A549 (cell line): ENCODE measurements at regions not wholly inside any gene's neighbourhood (a gene's known extent, or its start where the extent isn't known, plus 50 kb on each side); places are given as distances from the start of the nearest gene placed in this dataset.

Source experiments
- ATAC-seq, 2 experiments: fragments of 200-7000 bp in 1 of 2; fragments of >200 bp in 1 of 2; cut with Nextera tagmentation in 1 of 2; cut with Tn5 transposase in 1 of 2; 3 replicates each; pipeline versions ENCODE4 v1.8.0 to v1.9.1; 2018 to 2020; ENCODE audit warnings: mild to moderate bottlenecking in 1 of 2, moderate library complexity in 1 of 2
- CTCF ChIA-PET: fragments of 300-600 bp; sonication (Branson Sonifier 250); formaldehyde crosslinking; extraction: SDS; loops from one replicate; lab custom pipeline; 2021; ENCODE audit warnings: antibody characterized with exemption, inconsistent platforms; lab: Yijun Ruan, JAX
- POLR2A ChIA-PET: fragments of 350-600 bp; formaldehyde crosslinking; extraction: SDS; loops from one replicate; lab custom pipeline; 2021; ENCODE audit warnings: antibody characterized with exemption, inconsistent platforms; lab: Yijun Ruan, JAX
- DNase-seq, 2 experiments: peaks; one replicate each; pipeline versions ENCODE4 v3.0.0 to v3.0.0-alpha.2; 2011 to 2016; ENCODE audit warnings: low read depth in 1 of 2, low spot score in 1 of 2
- FAIRE-seq: peaks from 2 replicates; lab custom pipeline; 2011; peaks lifted over from hg19 to GRCh38; lab: Jason Lieb, UNC
- H3K27ac ChIP-seq, 2 experiments: fragments of >200 bp; sonication (Bioruptor Twin); formaldehyde crosslinking; 3 replicates each; pipeline ENCODE4 v1.5.1; 2016 to 2017
- H3K4me1 ChIP-seq: fragments of >200 bp; sonication (Bioruptor Twin); formaldehyde crosslinking; 3 replicates; pipeline ENCODE4 v1.6.1; 2016
- H3K4me2 ChIP-seq: fragments of >200 bp; sonication (Bioruptor Twin); formaldehyde crosslinking; 3 replicates; pipeline ENCODE4 v1.6.1; 2016
- H3K4me3 ChIP-seq: fragments of >200 bp; sonication (Bioruptor Twin); formaldehyde crosslinking; 3 replicates; pipeline ENCODE4 v1.5.1; 2016
- H3K9me3 ChIP-seq: fragments of >200 bp; sonication (Bioruptor Twin); formaldehyde crosslinking; 3 replicates; pipeline ENCODE4 v1.6.1; 2016
- BHLHE40 ChIP-seq: IDR thresholded peaks from 2 replicates; pipeline ENCODE4 v1.6.1; 2012; ENCODE audit warnings: low read depth, low read length, inconsistent platforms
- ELK1 ChIP-seq: fragments of 150-350 bp; IDR thresholded peaks from 2 replicates; pipeline ENCODE4 v1.6.1; 2014; ENCODE audit warnings: low read depth, mild to moderate bottlenecking, low read length
- EP300 ChIP-seq, 2 experiments: fragments of >200 bp; sonication (Bioruptor Twin); formaldehyde crosslinking; IDR thresholded peaks; 2 replicates in 1 of 2; 3 replicates in 1 of 2; pipeline ENCODE4 v1.6.1; 2016 to 2017
- ESRRA ChIP-seq: fragments of 150-350 bp; IDR thresholded peaks from 2 replicates; pipeline ENCODE4 v1.6.1; 2014; ENCODE audit warnings: mild to moderate bottlenecking, low read length, borderline replicate concordance
- FOSB ChIP-seq: fragments of 250-450 bp; sonication (Bioruptor Pico); IDR thresholded peaks from 2 replicates; pipeline ENCODE4 v1.5.0; 2020; ENCODE audit warnings: mild to moderate bottlenecking, moderate library complexity
- HEYL ChIP-seq: fragments of 250-450 bp; sonication (Bioruptor Pico); IDR thresholded peaks from 2 replicates; pipeline ENCODE4 v1.8.0; 2021; ENCODE audit warnings: mild to moderate bottlenecking, moderate library complexity
- HOXA7 ChIP-seq: fragments of 250-450 bp; sonication (Bioruptor Pico); IDR thresholded peaks from 2 replicates; pipeline ENCODE4 v1.5.0; 2020; ENCODE audit warnings: mild to moderate bottlenecking, moderate library complexity
- KDM5A ChIP-seq: fragments of 200-600 bp; sonication (generic); IDR thresholded peaks from 2 replicates; pipeline ENCODE4 v1.6.1; 2016; ENCODE audit warnings: antibody characterized with exemption, mild to moderate bottlenecking
- MAFK ChIP-seq: fragments of 450-650 bp; IDR thresholded peaks from 2 replicates; pipeline ENCODE4 v1.6.1; 2014; ENCODE audit not compliant: partially characterized antibody
- MAZ ChIP-seq: fragments of 150-350 bp; IDR thresholded peaks from 2 replicates; pipeline ENCODE4 v1.6.1; 2014; ENCODE audit warnings: antibody characterized with exemption, low read depth, low read length, borderline replicate concordance
- MYC ChIP-seq: IDR thresholded peaks from 2 replicates; pipeline ENCODE4 v1.6.1; 2012; ENCODE audit warnings: mild to moderate bottlenecking, inconsistent platforms, low read length, improper control_type of control experiment, borderline replicate concordance
- NR3C1 ChIP-seq: fragments of >200 bp; sonication (Bioruptor Twin); formaldehyde crosslinking; IDR thresholded peaks from 3 replicates; pipeline ENCODE4 v1.6.1; 2017
- PHF8 ChIP-seq: fragments of 200-600 bp; sonication (generic); IDR thresholded peaks from 2 replicates; pipeline ENCODE4 v1.6.1; 2016; ENCODE audit warnings: low read depth, mild to moderate bottlenecking, antibody characterized with exemption, moderate library complexity, borderline replicate concordance
- POLR2AphosphoS2 ChIP-seq: conservative IDR thresholded peaks from 2 replicates; pipeline ENCODE4 v1.6.1; 2012; ENCODE audit warnings: low read length, improper control_type of control experiment, inconsistent platforms
- RCOR1 ChIP-seq: fragments of 150-350 bp; IDR thresholded peaks from 2 replicates; pipeline ENCODE4 v1.6.1; 2014; ENCODE audit warnings: antibody characterized with exemption, low read length, low read depth
- RFX5 ChIP-seq: fragments of 450-650 bp; IDR thresholded peaks from 2 replicates; pipeline ENCODE4 v1.7.1; 2014; ENCODE audit warnings: antibody characterized with exemption, mild to moderate bottlenecking, moderate library complexity
- SMC3 ChIP-seq: fragments of >200 bp; sonication (Bioruptor Twin); formaldehyde crosslinking; IDR thresholded peaks from 3 replicates; pipeline ENCODE4 v1.6.1; 2018; ENCODE audit warnings: inconsistent platforms
- SREBF2 ChIP-seq: fragments of 450-650 bp; IDR thresholded peaks from 2 replicates; pipeline ENCODE4 v1.6.1; 2014; ENCODE audit warnings: mild to moderate bottlenecking, moderate library complexity
- TP53 ChIP-seq: fragments of 250-450 bp; sonication (Bioruptor Pico); IDR thresholded peaks from 2 replicates; pipeline ENCODE4 v1.5.0; 2021; ENCODE audit warnings: mild to moderate bottlenecking, moderate library complexity
- WGBS: methylation state at CpG from one replicate; pipeline ENCODE4 v1.1.6; 2017; ENCODE audit errors: missing lambda C conversion rate; 5-methylcytosine and 5-hydroxymethylcytosine counted together
- TF ChIP-seq, protein P1 (sequence below): fragments of >200 bp; sonication (Bioruptor Twin); formaldehyde crosslinking; IDR thresholded peaks from 3 replicates; pipeline ENCODE4 v1.6.1; 2016
- TF ChIP-seq, protein P2 (sequence below): fragments of 250-450 bp; sonication (Bioruptor Pico); IDR thresholded peaks from 2 replicates; pipeline ENCODE4 v1.5.0; 2021; ENCODE audit warnings: mild to moderate bottlenecking, moderate library complexity, borderline replicate concordance

- 0 out of 3 replicates have a peak, but pooled peaks cover 2% of the 10 kb centered on the region for H3K9me3 ChIP-seq
- ChIA-PET CTCF (no interaction called here), POLR2A (no interaction called here)
- no peaks in the 10 kb centered on the region for H3K4me1 ChIP-seq
- FAIRE-seq = no peak
- no peak for DNase-seq
- no peak overlapping the region for H3K27ac ChIP-seq
- WGBS = 4% methylated on average over 7 of the region's 10 CpGs
- TF ChIP-seq SREBF2 (no peak), TP53 (no peak), EP300 (IDR thresholded peaks at IDR 0.05) (no peak), RCOR1 (no peak)
- TF ChIP-seq, protein P1, sequence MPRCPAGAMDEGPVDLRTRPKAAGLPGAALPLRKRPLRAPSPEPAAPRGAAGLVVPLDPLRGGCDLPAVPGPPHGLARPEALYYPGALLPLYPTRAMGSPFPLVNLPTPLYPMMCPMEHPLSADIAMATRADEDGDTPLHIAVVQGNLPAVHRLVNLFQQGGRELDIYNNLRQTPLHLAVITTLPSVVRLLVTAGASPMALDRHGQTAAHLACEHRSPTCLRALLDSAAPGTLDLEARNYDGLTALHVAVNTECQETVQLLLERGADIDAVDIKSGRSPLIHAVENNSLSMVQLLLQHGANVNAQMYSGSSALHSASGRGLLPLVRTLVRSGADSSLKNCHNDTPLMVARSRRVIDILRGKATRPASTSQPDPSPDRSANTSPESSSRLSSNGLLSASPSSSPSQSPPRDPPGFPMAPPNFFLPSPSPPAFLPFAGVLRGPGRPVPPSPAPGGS = no peak
- no peak overlapping the region for H3K4me2 ChIP-seq
- H3K4me3 ChIP-seq = no peak overlapping the region
- ATAC-seq = no peak
Measured at GRCh38 chr16:35311475-35311874, 1852.1 kb downstream of the TP53TG3F start.

GRCh38 chr16:35314298-35314697 lies 1854.9 kb downstream of the TP53TG3F start:
- no peak overlapping the region for H3K4me2 ChIP-seq
- WGBS = 0% methylated on average over 3 of the region's 3 CpGs
- no peak overlapping the region for H3K27ac ChIP-seq
- ChIA-PET POLR2A (no interaction called here), CTCF (no interaction called here)
- H3K4me1 ChIP-seq = no peaks in the 10 kb centered on the region
- ATAC-seq (no peak), DNase-seq (no peak), FAIRE-seq (no peak)
- H3K9me3 ChIP-seq = peaks cover 2% of the 10 kb centered on the region; the same call in 1 of the 3 replicates
- no peak overlapping the region for H3K4me3 ChIP-seq
- no peak for TF ChIP-seq MAZ

- H3K9me3 ChIP-seq = peaks cover 2% of the 10 kb centered on the region; the same call in 1 of the 3 replicates
- DNase-seq = no peak
- H3K4me3 ChIP-seq = no peak overlapping the region
- ChIA-PET POLR2A (no interaction called here), CTCF (no interaction called here)
- H3K4me2 ChIP-seq = no peak overlapping the region
- TF ChIP-seq POLR2AphosphoS2 (no peak), HEYL (no peak)
- ATAC-seq = no peak
- no peaks in the 10 kb centered on the region for H3K4me1 ChIP-seq
- FAIRE-seq = no peak
- WGBS = 6% methylated on average over 2 of the region's 2 CpGs
- no peak overlapping the region for H3K27ac ChIP-seq
Measured at GRCh38 chr16:35319536-35320192, 1860.3 kb downstream of the TP53TG3F start.

- POLR2A ChIA-PET = no interaction called here
- 4% methylated on average over 3 of the region's 3 CpGs for WGBS
Measured at GRCh38 chr16:35325936-35326335, 1866.5 kb downstream of the TP53TG3F start.

DNA sequence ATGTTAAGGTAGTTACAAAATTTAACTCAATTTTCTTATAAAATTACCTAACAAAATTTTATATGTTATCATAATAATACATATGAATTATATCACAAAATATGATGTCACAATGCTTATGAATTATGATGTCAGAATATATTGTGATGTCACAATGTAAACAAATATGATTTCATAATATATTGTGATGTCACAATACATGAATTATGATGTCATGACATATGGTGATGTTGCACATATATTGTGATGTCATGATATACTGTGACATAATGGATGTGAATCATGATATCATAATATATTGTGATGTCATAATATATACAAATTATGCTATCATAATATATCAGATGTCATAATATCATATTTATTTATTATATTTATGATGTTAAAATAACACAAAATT lies 1879.9 kb downstream of the TP53TG3F start:
- FAIRE-seq (no peak), DNase-seq (no peak), ATAC-seq (no peak)
- Histone ChIP-seq H3K4me3 (no peak overlapping the region), H3K4me1 (no peaks in the 10 kb centered on the region), H3K27ac (no peak overlapping the region), H3K9me3 (peaks cover 2% of the 10 kb centered on the region; the same call in 1 of the 3 replicates), H3K4me2 (no peak overlapping the region)
- ChIA-PET POLR2A (no interaction called here), CTCF (no interaction called here)
- TF ChIP-seq SMC3 = no peak
- no peak for TF ChIP-seq NR3C1
- no peak for TF ChIP-seq KDM5A
- TF ChIP-seq POLR2AphosphoS2 = no peak
- TF ChIP-seq HOXA7 (CRISPR knock-in tag) = no peak
- TF ChIP-seq, protein P2, sequence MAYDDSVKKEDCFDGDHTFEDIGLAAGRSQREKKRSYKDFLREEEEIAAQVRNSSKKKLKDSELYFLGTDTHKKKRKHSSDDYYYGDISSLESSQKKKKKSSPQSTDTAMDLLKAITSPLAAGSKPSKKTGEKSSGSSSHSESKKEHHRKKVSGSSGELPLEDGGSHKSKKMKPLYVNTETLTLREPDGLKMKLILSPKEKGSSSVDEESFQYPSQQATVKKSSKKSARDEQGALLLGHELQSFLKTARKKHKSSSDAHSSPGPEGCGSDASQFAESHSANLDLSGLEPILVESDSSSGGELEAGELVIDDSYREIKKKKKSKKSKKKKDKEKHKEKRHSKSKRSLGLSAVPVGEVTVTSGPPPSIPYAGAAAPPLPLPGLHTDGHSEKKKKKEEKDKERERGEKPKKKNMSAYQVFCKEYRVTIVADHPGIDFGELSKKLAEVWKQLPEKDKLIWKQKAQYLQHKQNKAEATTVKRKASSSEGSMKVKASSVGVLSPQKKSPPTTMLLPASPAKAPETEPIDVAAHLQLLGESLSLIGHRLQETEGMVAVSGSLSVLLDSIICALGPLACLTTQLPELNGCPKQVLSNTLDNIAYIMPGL (CRISPR knock-in tag) = no peak
- TF ChIP-seq MYC = no peak
- TF ChIP-seq PHF8 = no peak
- no peak for TF ChIP-seq ELK1
- no peak for TF ChIP-seq ESRRA
- no peak for TF ChIP-seq HEYL
- TF ChIP-seq FOSB (CRISPR knock-in tag) = no peak

More at GRCh38 chr16:35325936-35326335, 1866.5 kb downstream of the TP53TG3F start:
- Histone ChIP-seq H3K4me3 (no peak overlapping the region), H3K4me2 (no peak overlapping the region), H3K9me3 (no peaks in the 10 kb centered on the region; the same call in 2 of the 3 replicates), H3K27ac (no peak overlapping the region), H3K4me1 (no peaks in the 10 kb centered on the region)
- CTCF ChIA-PET = interaction anchor here (1.2 kb wide), 1 partner anchor 39 kb away, joined by 3 read pairs; no protein-coding TSS in a partner anchor
- DNase-seq (no peak), ATAC-seq (no peak), FAIRE-seq (no peak)
- TF ChIP-seq ELK1 (no peak), MAFK (peak; percentile 22), RFX5 (no peak), BHLHE40 (no peak)
